Ishikawa (cell line): ENCODE measurements at regions not wholly inside any gene's neighbourhood (a gene's known extent, or its start where the extent isn't known, plus 50 kb on each side); places are given as distances from the start of the nearest gene placed in this dataset.

Experiments used
- CEBPB ChIP-seq: IDR thresholded peaks from 2 replicates; pipeline ENCODE4 v1.6.1; 2012
- CREB1 ChIP-seq: IDR thresholded peaks from 2 replicates; pipeline ENCODE4 v1.6.1; 2012; ENCODE audit warnings: low read depth
- EGR1 ChIP-seq: IDR thresholded peaks from 2 replicates; pipeline ENCODE4 v1.6.1; 2012
- EP300 ChIP-seq: IDR thresholded peaks from 2 replicates; pipeline ENCODE4 v1.6.1; 2012; ENCODE audit warnings: borderline replicate concordance
- FOXM1 ChIP-seq: IDR thresholded peaks from 2 replicates; pipeline ENCODE4 v1.6.1; 2012; ENCODE audit warnings: low read depth, borderline replicate concordance
- NFIC ChIP-seq: IDR thresholded peaks from 2 replicates; pipeline ENCODE4 v1.6.1; 2012
- RAD21 ChIP-seq: IDR thresholded peaks from 2 replicates; pipeline ENCODE4 v1.6.1; 2012; ENCODE audit warnings: low read depth
- REST ChIP-seq: IDR thresholded peaks from 2 replicates; pipeline ENCODE4 v1.6.1; 2012; ENCODE audit warnings: low read depth, mild to moderate bottlenecking
- TAF1 ChIP-seq: IDR thresholded peaks from 2 replicates; pipeline ENCODE4 v1.6.1; 2012; ENCODE audit warnings: low read depth, mild to moderate bottlenecking
- TCF12 ChIP-seq: IDR thresholded peaks from 2 replicates; pipeline ENCODE4 v1.6.1; 2012; ENCODE audit warnings: low read depth
- TEAD4 ChIP-seq: IDR thresholded peaks from 2 replicates; pipeline ENCODE4 v1.6.1; 2012
- USF1 ChIP-seq: IDR thresholded peaks from 2 replicates; pipeline ENCODE4 v1.6.1; 2012
- YY1 ChIP-seq: IDR thresholded peaks from 2 replicates; pipeline ENCODE4 v1.6.1; 2012; ENCODE audit warnings: low read depth
- ZBTB7A ChIP-seq: IDR thresholded peaks from 2 replicates; pipeline ENCODE4 v1.6.1; 2012; ENCODE audit warnings: low read depth
- TF ChIP-seq, protein P1 (sequence below): IDR thresholded peaks from 2 replicates; pipeline ENCODE4 v1.6.1; 2012

GRCh38 chr13:99050983-99051488 is 73.2 kb upstream of the DOCK9 start:
- TF ChIP-seq ZBTB7A, result no peak
- TF ChIP-seq NFIC, result no peak
- TF ChIP-seq, protein P1, sequence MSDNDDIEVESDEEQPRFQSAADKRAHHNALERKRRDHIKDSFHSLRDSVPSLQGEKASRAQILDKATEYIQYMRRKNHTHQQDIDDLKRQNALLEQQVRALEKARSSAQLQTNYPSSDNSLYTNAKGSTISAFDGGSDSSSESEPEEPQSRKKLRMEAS, result no peak

GRCh38 chr13:99051768-99052455 is 74.0 kb upstream of the DOCK9 start:
- TF ChIP-seq USF1, result no peak
- TF ChIP-seq CEBPB, result no peak
- no peak for TF ChIP-seq TCF12
- TF ChIP-seq NFIC, result no peak
- TF ChIP-seq ZBTB7A, result no peak
- no peak for TF ChIP-seq TAF1
- TF ChIP-seq, protein P1, result no peak
- no peak for TF ChIP-seq CREB1
- no peak for TF ChIP-seq RAD21
- no peak for TF ChIP-seq EGR1
- TF ChIP-seq FOXM1, result no peak
- TF ChIP-seq YY1, result no peak
- no peak for TF ChIP-seq REST
- no peak for TF ChIP-seq EP300
- no peak for TF ChIP-seq TEAD4

- TF ChIP-seq USF1 (no peak), CREB1 (no peak), RAD21 (no peak), TAF1 (no peak), FOXM1 (no peak), EGR1 (no peak), YY1 (no peak), EP300 (no peak), CEBPB (no peak), TEAD4 (no peak), NFIC (no peak), REST (no peak), TCF12 (no peak), ZBTB7A (no peak)
- TF ChIP-seq, protein P1, result no peak
Measured at GRCh38 chr13:99053636-99054233, 75.9 kb upstream of the DOCK9 start.

DNA sequence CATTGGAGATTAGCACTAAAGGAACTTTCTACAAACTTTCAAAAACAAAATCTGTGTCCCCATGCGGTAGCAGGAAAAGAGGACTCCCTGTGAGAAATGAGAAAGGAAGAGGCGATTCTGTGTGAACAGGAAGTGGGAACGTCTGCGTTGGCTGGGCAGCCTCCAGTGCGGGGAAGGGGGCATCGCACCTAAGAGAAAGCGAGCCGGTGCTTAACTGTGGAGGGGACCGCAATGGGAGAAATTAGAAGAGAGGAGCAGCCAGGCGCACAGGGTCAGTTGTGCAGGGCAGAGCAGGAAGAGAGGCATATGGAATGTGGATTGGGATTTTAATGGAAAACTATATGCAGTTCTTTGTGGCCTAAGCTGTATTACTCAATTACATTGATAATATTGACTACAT is 77.4 kb upstream of the DOCK9 start:
- TF ChIP-seq USF1, result no peak

GRCh38 chr13:99055735-99056134 is 77.9 kb upstream of the DOCK9 start:
- no peak for TF ChIP-seq EGR1
- TF ChIP-seq FOXM1, result no peak
- TF ChIP-seq YY1, result no peak
- TF ChIP-seq, protein P1, result no peak
- TF ChIP-seq CEBPB, result no peak
- no peak for TF ChIP-seq RAD21
- no peak for TF ChIP-seq TAF1
- TF ChIP-seq ZBTB7A, result no peak
- no peak for TF ChIP-seq USF1
- TF ChIP-seq TCF12, result no peak
- no peak for TF ChIP-seq TEAD4
- no peak for TF ChIP-seq EP300
- TF ChIP-seq CREB1, result no peak
- TF ChIP-seq NFIC, result no peak
- TF ChIP-seq REST, result no peak
